Cardiac fibroblast (primary cell): ENCODE measurements at regions not wholly inside any gene's neighbourhood (a gene's known extent, or its start where the extent isn't known, plus 50 kb on each side); places are given as distances from the start of the nearest gene placed in this dataset.
"Not testable (repeated sequence)": the region's sequence is repeated elsewhere in the genome, so short reads cannot be mapped to it uniquely, and the experiment has no call there.

Experiments
- DNase-seq, 2 donors: peaks; one replicate each; pipeline versions ENCODE4 v3.0.0 to v3.0.0-alpha.2; 2010; ENCODE audit warnings: low read depth in 2 of 2
- H3K4me3 ChIP-seq, 2 donors: replicated peaks in 1 of 2; 1 replicate in 1 of 2; 2 replicates in 1 of 2; pipeline ENCODE4 v1.5.1; 2011; ENCODE audit warnings: low read depth in 2 of 2, low read length in 2 of 2, mild to moderate bottlenecking in 2 of 2, moderate library complexity in 1 of 2
- CTCF ChIP-seq: IDR thresholded peaks from one replicate; pipeline ENCODE4 v1.5.1; 2011; ENCODE audit warnings: low read depth, mild to moderate bottlenecking, low read length, inconsistent platforms

GRCh38 chr3:68515237-68515636, 417.1 kb downstream of the TAFA4 start:
- no peak for DNase-seq
- no peak for TF ChIP-seq CTCF
- no peak overlapping the region for H3K4me3 ChIP-seq

GRCh38 chr3:68504201-68504600, 428.1 kb downstream of the TAFA4 start:
- TF ChIP-seq CTCF, result no peak
- no peak overlapping the region for H3K4me3 ChIP-seq
- no peak for DNase-seq

GRCh38 chr3:68485845-68486244, 446.5 kb downstream of the TAFA4 start:
- DNase-seq, H3K4me3 ChIP-seq: not testable (repeated sequence)

GRCh38 chr3:68485051-68485450, 447.3 kb downstream of the TAFA4 start:
- TF ChIP-seq CTCF, result no peak
- H3K4me3 ChIP-seq, result no peak overlapping the region
- no peak for DNase-seq

- no peak for DNase-seq
- no peak overlapping the region for H3K4me3 ChIP-seq
- no peak for TF ChIP-seq CTCF
Observed at GRCh38 chr3:68483601-68484000, 448.7 kb downstream of the TAFA4 start.

- TF ChIP-seq CTCF, result no peak
- DNase-seq, result no peak
- H3K4me3 ChIP-seq, result no peak overlapping the region
Observed at GRCh38 chr3:68483041-68483440, 449.3 kb downstream of the TAFA4 start.

- no peak for DNase-seq
- no peak for TF ChIP-seq CTCF
- H3K4me3 ChIP-seq, result no peak overlapping the region
Observed at GRCh38 chr3:68482565-68482964, 449.8 kb downstream of the TAFA4 start.
